Omental fat pad (tissue), 3 donors: ENCODE measurements at regions not wholly inside any gene's neighbourhood (a gene's known extent, or its start where the extent isn't known, plus 50 kb on each side); places are given as distances from the start of the nearest gene placed in this dataset.

Source experiments
- ATAC-seq: fragments of 150-250 bp; one replicate; pipeline ENCODE4 v1.9.1; 2016; ENCODE audit warnings: mild to moderate bottlenecking, moderate library complexity; ENCODE audit not compliant: low FRiP score
- DNase-seq: peaks from one replicate; pipeline ENCODE4 v3.0.0-alpha.2; 2019; ENCODE audit warnings: low spot score
- TF ChIP-seq, protein P1 (sequence below), 3 donors: fragments of 450-650 bp; IDR thresholded peaks; one replicate each; pipeline ENCODE4 v1.5.1; 2016 to 2017; ENCODE audit warnings: antibody characterized with exemption in 3 of 3, mild to moderate bottlenecking in 3 of 3, moderate library complexity in 2 of 3

DNA sequence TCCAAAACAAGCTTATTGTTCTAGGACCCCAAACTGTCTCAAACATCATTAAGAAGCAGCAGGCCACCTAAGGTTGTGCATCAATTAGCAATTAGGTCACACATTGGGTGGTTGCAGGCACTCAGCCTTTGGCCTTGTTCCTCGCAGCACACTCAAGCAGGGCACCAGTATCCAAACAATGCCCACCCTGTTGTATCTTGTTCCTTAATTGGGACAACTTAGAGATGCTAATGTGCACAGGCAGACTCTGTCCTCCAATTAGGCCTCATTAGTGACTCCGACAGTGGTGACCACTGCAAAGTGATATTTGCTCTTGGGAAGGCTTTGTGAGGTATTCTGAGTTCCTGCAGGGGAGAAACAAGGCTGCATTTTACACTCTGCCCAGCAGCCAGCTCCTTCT lies 515.1 kb upstream of the PTBP2 start:
- no peak for ATAC-seq
- DNase-seq = no peak
- TF ChIP-seq, protein P1, sequence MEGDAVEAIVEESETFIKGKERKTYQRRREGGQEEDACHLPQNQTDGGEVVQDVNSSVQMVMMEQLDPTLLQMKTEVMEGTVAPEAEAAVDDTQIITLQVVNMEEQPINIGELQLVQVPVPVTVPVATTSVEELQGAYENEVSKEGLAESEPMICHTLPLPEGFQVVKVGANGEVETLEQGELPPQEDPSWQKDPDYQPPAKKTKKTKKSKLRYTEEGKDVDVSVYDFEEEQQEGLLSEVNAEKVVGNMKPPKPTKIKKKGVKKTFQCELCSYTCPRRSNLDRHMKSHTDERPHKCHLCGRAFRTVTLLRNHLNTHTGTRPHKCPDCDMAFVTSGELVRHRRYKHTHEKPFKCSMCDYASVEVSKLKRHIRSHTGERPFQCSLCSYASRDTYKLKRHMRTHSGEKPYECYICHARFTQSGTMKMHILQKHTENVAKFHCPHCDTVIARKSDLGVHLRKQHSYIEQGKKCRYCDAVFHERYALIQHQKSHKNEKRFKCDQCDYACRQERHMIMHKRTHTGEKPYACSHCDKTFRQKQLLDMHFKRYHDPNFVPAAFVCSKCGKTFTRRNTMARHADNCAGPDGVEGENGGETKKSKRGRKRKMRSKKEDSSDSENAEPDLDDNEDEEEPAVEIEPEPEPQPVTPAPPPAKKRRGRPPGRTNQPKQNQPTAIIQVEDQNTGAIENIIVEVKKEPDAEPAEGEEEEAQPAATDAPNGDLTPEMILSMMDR (IDR thresholded peaks at IDR 0.05) = no peak

DNA sequence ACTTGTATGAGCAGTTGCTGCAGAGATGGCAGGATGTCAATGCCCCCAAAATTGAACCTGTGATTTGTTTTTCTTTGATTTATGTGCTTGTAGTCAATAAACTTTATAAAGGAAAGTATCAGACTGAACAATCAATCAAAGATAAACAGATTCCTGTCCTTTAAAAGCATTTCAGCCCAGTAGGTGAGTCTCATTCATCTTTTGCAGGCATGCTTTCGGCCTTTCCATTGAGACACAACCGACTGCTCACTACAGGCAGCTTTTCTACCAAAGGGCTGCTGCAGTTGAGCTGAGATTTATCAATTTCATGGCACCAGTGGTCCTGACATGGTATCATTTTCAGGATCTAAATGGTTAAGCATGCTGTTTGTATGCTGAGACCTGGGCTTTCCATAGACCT lies 513.6 kb upstream of the PTBP2 start:
- TF ChIP-seq, protein P1 (IDR thresholded peaks at IDR 0.05) = no peak
- DNase-seq = no peak
- ATAC-seq = no peak

DNA sequence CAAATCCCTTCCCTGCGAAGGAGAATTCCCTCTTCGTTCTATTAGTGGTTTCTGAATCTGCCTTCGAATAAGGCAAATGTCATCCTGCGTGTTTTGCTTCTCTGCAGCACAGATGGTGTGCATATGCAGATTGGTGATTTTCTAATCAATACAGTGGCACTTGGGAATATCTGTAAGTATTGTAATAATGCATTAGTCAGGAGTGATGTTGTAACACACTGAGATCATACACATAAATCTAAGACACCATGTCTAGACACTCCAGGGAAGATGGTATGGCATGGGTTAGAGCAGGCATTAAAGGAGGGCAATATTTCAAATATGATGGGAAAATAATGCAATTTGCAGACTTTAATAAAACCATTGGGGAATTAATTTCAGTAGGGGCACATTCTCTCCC lies 513.2 kb upstream of the PTBP2 start:
- TF ChIP-seq, protein P1 (IDR thresholded peaks at IDR 0.05) = no peak
- DNase-seq (no peak), ATAC-seq (no peak)

DNA sequence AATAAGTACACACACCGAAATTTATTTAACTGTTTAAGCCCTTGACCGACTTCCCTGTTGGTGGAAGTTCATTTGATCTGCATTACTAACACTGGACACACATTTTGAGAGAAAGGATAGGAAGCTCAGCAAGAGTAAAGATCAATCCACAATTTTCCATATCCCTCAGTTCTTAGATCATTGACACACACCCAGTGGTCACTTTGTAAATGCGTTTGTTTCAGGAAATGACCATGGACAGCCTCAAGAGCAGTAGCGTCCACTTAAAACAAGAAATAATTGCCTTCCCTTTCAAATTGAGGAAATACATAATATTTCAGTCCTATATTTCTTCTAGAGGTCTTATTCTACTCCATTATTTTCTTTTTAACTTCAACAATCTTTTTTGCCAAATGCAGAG lies 511.5 kb upstream of the PTBP2 start:
- no peak for DNase-seq
- no peak for ATAC-seq

DNA sequence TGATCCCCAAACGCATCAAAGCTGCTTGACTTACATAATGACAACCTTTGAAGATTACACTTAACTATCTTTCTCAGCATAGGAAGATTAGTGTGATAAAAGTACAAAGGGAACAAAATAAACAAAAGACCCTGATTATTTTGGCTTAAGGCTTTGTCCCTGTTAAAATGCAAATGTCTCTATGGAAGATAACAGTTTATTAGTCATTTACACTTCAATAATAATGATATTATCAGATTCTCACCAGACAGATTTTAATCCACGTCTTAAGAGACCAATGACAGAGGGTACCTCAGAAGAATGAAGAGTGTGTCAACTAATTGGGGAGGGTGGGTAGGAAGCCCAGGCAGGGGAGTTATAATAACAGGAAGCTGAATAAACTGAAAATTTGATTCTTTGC lies 510.4 kb upstream of the PTBP2 start:
- ATAC-seq = no peak
- DNase-seq = no peak
- TF ChIP-seq, protein P1 (IDR thresholded peaks at IDR 0.05) = no peak

More for the DNA sequence above, 511.5 kb upstream of the PTBP2 start:
- TF ChIP-seq, protein P1 (IDR thresholded peaks at IDR 0.05) = no peak

DNA sequence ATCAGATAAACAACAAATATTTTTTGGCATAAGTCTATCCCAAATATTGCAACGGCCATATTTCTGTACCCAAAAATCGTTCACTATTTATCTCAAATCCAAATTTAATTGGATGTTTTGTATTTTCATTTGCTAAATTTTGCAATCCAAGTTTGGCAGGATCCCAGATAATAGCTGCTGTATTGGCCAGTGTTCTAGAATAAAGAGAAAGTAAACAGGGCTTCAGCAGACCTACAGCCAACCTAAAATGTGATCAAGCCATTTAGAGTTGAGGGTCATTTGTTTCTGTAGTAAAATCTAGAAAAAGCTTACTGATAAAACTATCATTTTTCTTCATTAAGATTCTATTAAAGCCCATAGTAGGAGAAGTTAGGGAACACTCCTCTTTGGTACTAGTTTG lies 506.6 kb upstream of the PTBP2 start:
- TF ChIP-seq, protein P1 (IDR thresholded peaks at IDR 0.05) = no peak
- DNase-seq (no peak), ATAC-seq (no peak)

DNA sequence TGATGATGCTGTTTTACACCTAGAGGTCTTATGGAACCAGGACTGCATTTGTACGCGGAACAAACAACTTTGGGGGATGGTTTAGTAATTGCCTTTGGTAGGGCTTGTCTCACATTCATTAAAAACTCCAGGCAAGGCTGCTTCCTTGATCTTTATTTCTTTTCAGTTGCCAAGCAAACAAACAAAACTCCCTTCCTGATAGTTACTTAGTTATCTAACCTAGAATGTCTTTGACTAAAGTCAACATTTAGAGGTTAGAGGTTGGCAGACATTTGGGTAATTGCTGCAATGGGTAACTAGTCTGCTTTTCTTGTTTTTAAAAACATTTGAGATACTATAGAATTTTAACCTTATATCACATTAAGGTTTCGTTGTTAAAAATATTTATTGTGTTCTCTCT lies 500.9 kb upstream of the PTBP2 start:
- DNase-seq = no peak
- TF ChIP-seq, protein P1 (IDR thresholded peaks at IDR 0.05) = no peak
- ATAC-seq = no peak
